ENCODE measurements at regions not wholly inside any gene's neighbourhood (a gene's known extent, or its start where the extent isn't known, plus 50 kb on each side); places are given as distances from the start of the nearest gene placed in this dataset.

- DNase-seq (ENCODE audit: extremely low read depth, low read depth) = no peak
Measured at GRCh38 chr2:45084361-45085020, 75.2 kb upstream of the SIX2 start.

GRCh38 chr2:45083175-45083574 lies 73.9 kb upstream of the SIX2 start:
- no peak for DNase-seq (ENCODE audit: extremely low read depth, low read depth)

- no peak for DNase-seq (ENCODE audit: extremely low read depth, low read depth)
Measured at GRCh38 chr2:45074713-45075112, 65.5 kb upstream of the SIX2 start.

- no peak for DNase-seq (ENCODE audit: extremely low read depth, low read depth)
Measured at GRCh38 chr2:45072862-45073237, 63.6 kb upstream of the SIX2 start.

GRCh38 chr2:45072064-45072861 lies 63.0 kb upstream of the SIX2 start:
- no peak for DNase-seq (ENCODE audit: extremely low read depth, low read depth)

GRCh38 chr2:45070113-45070652 lies 60.9 kb upstream of the SIX2 start:
- no peak for DNase-seq (ENCODE audit: extremely low read depth, low read depth)

GRCh38 chr2:45069684-45070083 lies 60.4 kb upstream of the SIX2 start:
- DNase-seq (ENCODE audit: extremely low read depth, low read depth) = no peak

- no peak for DNase-seq (ENCODE audit: extremely low read depth, low read depth)
Measured at GRCh38 chr2:45068571-45069140, 59.4 kb upstream of the SIX2 start.

- no peak for DNase-seq (ENCODE audit: extremely low read depth, low read depth)
Measured at GRCh38 chr2:45067859-45068570, 58.8 kb upstream of the SIX2 start.
